ENCODE measurements at regions not wholly inside any gene's neighbourhood (a gene's known extent, or its start where the extent isn't known, plus 50 kb on each side); places are given as distances from the start of the nearest gene placed in this dataset.
"Not testable (repeated sequence)": the region's sequence is repeated elsewhere in the genome, so short reads cannot be mapped to it uniquely, and the experiment has no call there.

GRCh38 chr12:73833746-73834145 is 703.9 kb upstream of the ATXN7L3B start:
- DNase-seq (ENCODE audit: low spot score in 2 of 2, unreplicated experiment in 2 of 2), result no peak
- Mint-ChIP-seq H3K36me3 (no peaks in the 10 kb centered on the region), H3K4me1 (no peaks in the 10 kb centered on the region), H3K27me3 (ENCODE audit: low read depth) (no peaks in the 10 kb centered on the region), H3K4me3 (no peak overlapping the region), H3K9me3 (peaks cover 7% of the 10 kb centered on the region), H3K27ac (no peak overlapping the region)
- no peak for TF ChIP-seq CTCF (IDR thresholded peaks at IDR 0.05; ENCODE audit: unreplicated experiment)

- H3K4me1 Mint-ChIP-seq, result no peaks in the 10 kb centered on the region
- H3K9me3 Mint-ChIP-seq, result no peaks in the 10 kb centered on the region
- no peak for TF ChIP-seq CTCF (IDR thresholded peaks at IDR 0.05; ENCODE audit: unreplicated experiment)
- no peak for DNase-seq (ENCODE audit: low spot score in 2 of 2, unreplicated experiment in 2 of 2)
- H3K4me3 Mint-ChIP-seq, result no peak overlapping the region
- H3K27ac Mint-ChIP-seq, result no peak overlapping the region
- no peaks in the 10 kb centered on the region for H3K27me3 Mint-ChIP-seq (ENCODE audit: low read depth)
- H3K36me3 Mint-ChIP-seq, result no peaks in the 10 kb centered on the region
These were observed 695.7 kb upstream of the ATXN7L3B start for GRCh38 chr12:73841963-73842362.

GRCh38 chr12:73863546-73863945 is 674.1 kb upstream of the ATXN7L3B start:
- TF ChIP-seq CTCF (IDR thresholded peaks at IDR 0.05; ENCODE audit: unreplicated experiment), result no peak
- no peaks in the 10 kb centered on the region for H3K27me3 Mint-ChIP-seq (ENCODE audit: low read depth)
- H3K36me3 Mint-ChIP-seq, result no peaks in the 10 kb centered on the region
- H3K4me1 Mint-ChIP-seq, result no peaks in the 10 kb centered on the region
- DNase-seq (ENCODE audit: low spot score in 2 of 2, unreplicated experiment in 2 of 2), result no peak
- H3K4me3 Mint-ChIP-seq, result no peak overlapping the region
- no peak overlapping the region for H3K27ac Mint-ChIP-seq
- H3K9me3 Mint-ChIP-seq, result peaks cover 3% of the 10 kb centered on the region

GRCh38 chr12:73867147-73867546 is 670.5 kb upstream of the ATXN7L3B start:
- Mint-ChIP-seq H3K36me3 (no peaks in the 10 kb centered on the region), H3K4me3 (no peak overlapping the region), H3K27ac (no peak overlapping the region), H3K27me3 (ENCODE audit: low read depth) (no peaks in the 10 kb centered on the region), H3K9me3 (no peaks in the 10 kb centered on the region), H3K4me1 (peaks cover 5% of the 10 kb centered on the region)
- no peak for TF ChIP-seq CTCF (IDR thresholded peaks at IDR 0.05; ENCODE audit: unreplicated experiment)
- DNase-seq (ENCODE audit: low spot score in 2 of 2, unreplicated experiment in 2 of 2), result no peak

GRCh38 chr12:73877291-73877690 is 660.3 kb upstream of the ATXN7L3B start:
- not testable (repeated sequence) for H3K36me3 Mint-ChIP-seq; H3K4me1 Mint-ChIP-seq; H3K4me3 Mint-ChIP-seq; H3K27me3 Mint-ChIP-seq (ENCODE audit: low read depth); H3K27ac Mint-ChIP-seq; H3K9me3 Mint-ChIP-seq; DNase-seq (ENCODE audit: low spot score in 2 of 2, unreplicated experiment in 2 of 2)

GRCh38 chr12:73892201-73892600 is 645.4 kb upstream of the ATXN7L3B start:
- no peaks in the 10 kb centered on the region for H3K27me3 Mint-ChIP-seq (ENCODE audit: low read depth)
- H3K9me3 Mint-ChIP-seq, result no peaks in the 10 kb centered on the region
- no peaks in the 10 kb centered on the region for H3K36me3 Mint-ChIP-seq
- no peak for TF ChIP-seq CTCF (IDR thresholded peaks at IDR 0.05; ENCODE audit: unreplicated experiment)
- no peak for DNase-seq (ENCODE audit: low spot score in 2 of 2, unreplicated experiment in 2 of 2)
- H3K27ac Mint-ChIP-seq, result no peak overlapping the region
- H3K4me3 Mint-ChIP-seq, result no peak overlapping the region
- H3K4me1 Mint-ChIP-seq, result peaks cover 4% of the 10 kb centered on the region

Data from mesothelial cell of epicardium (in vitro differentiated cells).